ENCODE measurements at regions not wholly inside any gene's neighbourhood (a gene's known extent, or its start where the extent isn't known, plus 50 kb on each side); places are given as distances from the start of the nearest gene placed in this dataset.

DNA sequence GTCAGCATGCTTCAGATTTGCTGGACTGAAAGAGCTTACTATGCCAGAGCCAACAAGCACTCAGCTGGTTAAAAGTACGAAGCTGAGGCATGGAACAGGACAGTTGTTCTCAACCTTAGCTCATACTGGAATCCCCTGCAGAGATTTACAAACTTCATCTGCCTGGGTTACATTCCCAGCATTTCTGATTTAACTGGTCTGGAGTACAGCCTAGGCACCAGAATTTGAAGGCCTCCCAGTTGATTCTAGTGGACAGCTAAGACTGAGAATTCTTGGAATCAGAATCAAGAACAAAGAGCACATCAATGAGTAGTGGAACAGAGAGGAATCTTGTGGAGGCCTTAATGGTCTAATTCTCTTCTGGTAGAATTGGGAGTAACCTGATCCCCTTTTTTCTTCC, 298.2 kb upstream of the NXPH2 start:
- no peak overlapping the region for H3K4me3 ChIP-seq
- H3K27ac ChIP-seq: no peak overlapping the region
- TF ChIP-seq EP300 (IDR thresholded peaks at IDR 0.05; ENCODE audit: low read depth): no peak
- TF ChIP-seq POLR2A (IDR thresholded peaks at IDR 0.05): no peak
- TF ChIP-seq CTCF (IDR thresholded peaks at IDR 0.05): no peak
- TF ChIP-seq POLR2AphosphoS5 (IDR thresholded peaks at IDR 0.05): no peak
- intact Hi-C loops (cut with DNase I; ENCODE audit: low total_unique reads): no loop called here
- H3K4me1 ChIP-seq: no peaks in the 10 kb centered on the region
- no peaks in the 10 kb centered on the region for H3K9me3 ChIP-seq
- H3K27me3 ChIP-seq: no peaks in the 10 kb centered on the region
- no peak for DNase-seq
- 0 to 25% methylated on average over 1 of the region's 1 CpG for WGBS, 2 donors (ENCODE audit: low coverage in 1 of 2)
- H3K36me3 ChIP-seq: no peaks in the 10 kb centered on the region
- in situ Hi-C loops (cut with MboI; ENCODE audit: low pct_ligation_motif_present in 1 of 4, low pct_unique_long_range_greater_than_20kb in 1 of 4, low sequenced_read_pairs in 3 of 4): no loop called here

GRCh38 chr2:139077099-139077737, 297.0 kb upstream of the NXPH2 start:
- H3K27ac ChIP-seq: no peak overlapping the region
- no peaks in the 10 kb centered on the region for H3K9me3 ChIP-seq
- in situ Hi-C loops (cut with MboI; ENCODE audit: low pct_ligation_motif_present in 1 of 4, low pct_unique_long_range_greater_than_20kb in 1 of 4, low sequenced_read_pairs in 3 of 4): no loop called here
- no peak overlapping the region for H3K4me3 ChIP-seq
- TF ChIP-seq CTCF (IDR thresholded peaks at IDR 0.05) (no peak), EP300 (IDR thresholded peaks at IDR 0.05; ENCODE audit: low read depth) (no peak), POLR2AphosphoS5 (IDR thresholded peaks at IDR 0.05) (no peak), POLR2A (IDR thresholded peaks at IDR 0.05) (no peak)
- DNase-seq: no peak
- intact Hi-C loops (cut with DNase I; ENCODE audit: low total_unique reads): no loop called here
- H3K4me1 ChIP-seq: no peaks in the 10 kb centered on the region
- no peaks in the 10 kb centered on the region for H3K27me3 ChIP-seq
- H3K36me3 ChIP-seq: no peaks in the 10 kb centered on the region

- H3K36me3 ChIP-seq: no peaks in the 10 kb centered on the region
- H3K4me3 ChIP-seq: no peak overlapping the region
- in situ Hi-C loops (cut with MboI; ENCODE audit: low pct_ligation_motif_present in 1 of 4, low pct_unique_long_range_greater_than_20kb in 1 of 4, low sequenced_read_pairs in 3 of 4): no loop called here
- no peaks in the 10 kb centered on the region for H3K9me3 ChIP-seq
- TF ChIP-seq EP300 (IDR thresholded peaks at IDR 0.05; ENCODE audit: low read depth): no peak
- no peak for TF ChIP-seq CTCF (IDR thresholded peaks at IDR 0.05)
- TF ChIP-seq POLR2A (IDR thresholded peaks at IDR 0.05): no peak
- 78 to 100% methylated on average over 1 of the region's 1 CpG for WGBS, 2 donors (ENCODE audit: low coverage in 1 of 2)
- no peak overlapping the region for H3K27ac ChIP-seq
- H3K27me3 ChIP-seq: no peaks in the 10 kb centered on the region
- intact Hi-C loops (cut with DNase I; ENCODE audit: low total_unique reads): no loop called here
- no peak for DNase-seq
- H3K4me1 ChIP-seq: no peaks in the 10 kb centered on the region
Measured at GRCh38 chr2:139067874-139068273, 287.7 kb upstream of the NXPH2 start.

- Histone ChIP-seq H3K36me3 (no peaks in the 10 kb centered on the region), H3K27me3 (no peaks in the 10 kb centered on the region), H3K9me3 (no peaks in the 10 kb centered on the region), H3K4me1 (no peaks in the 10 kb centered on the region), H3K27ac (no peak overlapping the region), H3K4me3 (no peak overlapping the region)
- DNase-seq: no peak
- in situ Hi-C loops (cut with MboI; ENCODE audit: low pct_ligation_motif_present in 1 of 4, low pct_unique_long_range_greater_than_20kb in 1 of 4, low sequenced_read_pairs in 3 of 4): no loop called here
- 79 to 83% methylated on average over 3 of the region's 3 CpGs for WGBS, 2 donors (ENCODE audit: low coverage in 1 of 2)
- intact Hi-C loops (cut with DNase I; ENCODE audit: low total_unique reads): no loop called here
- TF ChIP-seq EP300 (IDR thresholded peaks at IDR 0.05; ENCODE audit: low read depth) (no peak), POLR2A (IDR thresholded peaks at IDR 0.05) (no peak), CTCF (IDR thresholded peaks at IDR 0.05) (no peak), POLR2AphosphoS5 (IDR thresholded peaks at IDR 0.05) (no peak)
Measured at GRCh38 chr2:139067072-139067471, 286.9 kb upstream of the NXPH2 start.
